ENCODE measurements at regions not wholly inside any gene's neighbourhood (a gene's known extent, or its start where the extent isn't known, plus 50 kb on each side); places are given as distances from the start of the nearest gene placed in this dataset.

- TF ChIP-seq CTCF (conservative IDR thresholded peaks at IDR 0.05 in 1 of 2, IDR thresholded peaks at IDR 0.05 in 1 of 2; ENCODE audit: extremely low read depth in 1 of 2, insufficient read depth in 1 of 2, low read depth in 1 of 2, low read length in 2 of 2) (no peak), EZH2 (IDR thresholded peaks at IDR 0.05; ENCODE audit: borderline replicate concordance, low read length) (no peak)
Measured at GRCh38 chr5:100142607-100143006, 392.6 kb upstream of the FAM174A start.

Data from mammary epithelial cell (primary cell).